ENCODE measurements at regions not wholly inside any gene's neighbourhood (a gene's known extent, or its start where the extent isn't known, plus 50 kb on each side); places are given as distances from the start of the nearest gene placed in this dataset.

- no peak for ATAC-seq
- POLR2A ChIA-PET = no interaction called here
- Mint-ChIP-seq H3K4me3 (no peak overlapping the region), H3K36me3 (peaks cover 12% of the 10 kb centered on the region), H3K9me3 (peaks cover 23% of the 10 kb centered on the region), H3K27ac (no peak overlapping the region), H3K4me1 (no peaks in the 10 kb centered on the region), H3K27me3 (ENCODE audit: low read depth) (peaks cover 4% of the 10 kb centered on the region)
- TF ChIP-seq ZNF425 (CRISPR knock-in tag; conservative IDR thresholded peaks at IDR 0.05) = no peak
- no peak for TF ChIP-seq GTF2I (CRISPR knock-in tag; conservative IDR thresholded peaks at IDR 0.05)
- TF ChIP-seq TCF7 (CRISPR knock-in tag; IDR thresholded peaks at IDR 0.05; ENCODE audit: low read depth) = no peak
- no peak for TF ChIP-seq ZBTB43 (CRISPR knock-in tag; IDR thresholded peaks at IDR 0.05)
- no peak for TF ChIP-seq USF2 (CRISPR knock-in tag; IDR thresholded peaks at IDR 0.05)
- no peak for TF ChIP-seq HMGA2 (CRISPR knock-in tag; IDR thresholded peaks at IDR 0.05)
- TF ChIP-seq ZNF317 (CRISPR knock-in tag; IDR thresholded peaks at IDR 0.05; ENCODE audit: borderline replicate concordance, low read depth) = no peak
- TF ChIP-seq ETV6 (CRISPR knock-in tag; IDR thresholded peaks at IDR 0.05) = no peak
- no peak for TF ChIP-seq MAX (CRISPR knock-in tag; IDR thresholded peaks at IDR 0.05)
- TF ChIP-seq ZNF416 (CRISPR knock-in tag; IDR thresholded peaks at IDR 0.05) = no peak
- no peak for TF ChIP-seq OVOL2 (CRISPR knock-in tag; IDR thresholded peaks at IDR 0.05; ENCODE audit: borderline replicate concordance)
- no peak for TF ChIP-seq ZSCAN18 (CRISPR knock-in tag; IDR thresholded peaks at IDR 0.05)
- TF ChIP-seq E2F1 (CRISPR knock-in tag; IDR thresholded peaks at IDR 0.05) = no peak
- TF ChIP-seq SMAD4 (CRISPR knock-in tag; IDR thresholded peaks at IDR 0.05) = no peak
- TF ChIP-seq ZNF512 (CRISPR knock-in tag; IDR thresholded peaks at IDR 0.05; ENCODE audit: borderline replicate concordance) = no peak
- no peak for TF ChIP-seq KAT7 (CRISPR knock-in tag; IDR thresholded peaks at IDR 0.05; ENCODE audit: borderline replicate concordance)
- no peak for TF ChIP-seq SP1 (CRISPR knock-in tag; conservative IDR thresholded peaks at IDR 0.05)
- no peak for TF ChIP-seq AR (CRISPR knock-in tag; IDR thresholded peaks at IDR 0.05)
- CTCF ChIA-PET = no interaction called here
- no peak for DNase-seq (ENCODE audit: low spot score)
Measured at GRCh38 chr5:175104677-175105076, 339.3 kb downstream of the DRD1 start.

Measured in WTC11 (cell line).